ENCODE measurements at regions not wholly inside any gene's neighbourhood (a gene's known extent, or its start where the extent isn't known, plus 50 kb on each side); places are given as distances from the start of the nearest gene placed in this dataset.
"Not testable (repeated sequence)": the region's sequence is repeated elsewhere in the genome, so short reads cannot be mapped to it uniquely, and the experiment has no call there.

DNA sequence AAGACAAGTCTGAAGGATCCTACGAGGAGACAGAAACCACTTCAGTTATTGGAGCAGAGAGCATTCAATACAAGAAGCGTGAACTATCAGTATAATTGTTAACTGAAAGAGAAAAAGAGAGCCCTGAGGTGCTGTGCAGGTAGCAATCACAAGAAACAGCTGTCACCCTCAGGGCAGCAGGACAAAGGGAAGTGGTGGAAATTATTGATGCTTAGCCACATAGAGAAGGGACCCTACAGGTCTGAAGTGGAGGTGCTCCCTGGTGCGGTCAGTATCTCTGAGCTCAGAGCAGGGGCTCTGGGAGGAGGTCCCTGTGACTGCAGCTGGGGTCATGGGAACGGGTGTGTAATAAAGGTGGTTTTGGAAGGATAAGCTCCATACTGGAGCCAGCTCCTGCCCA lies 97.8 kb upstream of the KLF6 start:
- DNase-seq (ENCODE audit: low read depth): no peak

DNA sequence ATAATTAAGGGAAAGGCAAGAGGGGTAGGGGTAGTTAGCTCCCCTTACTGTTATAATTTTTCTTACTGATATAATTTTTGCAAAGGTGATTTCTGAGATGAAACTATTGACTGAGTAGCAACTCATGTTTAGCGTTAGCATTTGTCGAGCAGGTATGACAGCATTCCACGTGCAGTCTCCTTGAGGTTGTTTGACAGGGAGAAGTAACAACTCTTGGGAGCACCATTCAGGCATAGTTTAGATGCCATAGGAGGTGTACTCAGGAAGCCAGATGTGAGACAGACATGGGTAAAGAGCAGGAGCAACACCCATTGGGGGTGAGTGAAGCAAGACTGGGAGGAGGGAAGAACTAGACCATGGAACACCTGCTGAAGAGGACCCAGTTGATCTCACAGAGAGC lies 96.6 kb upstream of the KLF6 start:
- no peak for DNase-seq (ENCODE audit: low read depth)

DNA sequence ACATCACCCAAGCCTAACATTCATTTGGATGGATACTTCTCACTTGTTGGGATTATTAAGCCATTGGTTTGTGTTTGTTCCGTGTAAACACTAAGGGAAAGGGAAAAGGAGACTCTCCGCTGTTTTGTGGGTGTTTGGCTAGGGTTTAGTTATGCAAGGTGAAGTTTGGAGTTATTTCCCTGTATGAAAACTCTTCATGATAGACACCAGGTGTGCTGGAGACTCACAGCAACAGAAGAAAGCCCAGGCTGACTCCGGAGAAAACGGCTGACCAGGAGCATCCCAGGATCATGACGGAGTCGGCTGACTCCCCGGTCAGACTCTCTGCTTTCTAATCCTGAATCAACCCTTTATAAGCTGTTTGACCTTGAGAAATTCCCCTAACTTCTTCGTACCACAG lies 94.1 kb upstream of the KLF6 start:
- no peak for DNase-seq (ENCODE audit: low read depth)

DNA sequence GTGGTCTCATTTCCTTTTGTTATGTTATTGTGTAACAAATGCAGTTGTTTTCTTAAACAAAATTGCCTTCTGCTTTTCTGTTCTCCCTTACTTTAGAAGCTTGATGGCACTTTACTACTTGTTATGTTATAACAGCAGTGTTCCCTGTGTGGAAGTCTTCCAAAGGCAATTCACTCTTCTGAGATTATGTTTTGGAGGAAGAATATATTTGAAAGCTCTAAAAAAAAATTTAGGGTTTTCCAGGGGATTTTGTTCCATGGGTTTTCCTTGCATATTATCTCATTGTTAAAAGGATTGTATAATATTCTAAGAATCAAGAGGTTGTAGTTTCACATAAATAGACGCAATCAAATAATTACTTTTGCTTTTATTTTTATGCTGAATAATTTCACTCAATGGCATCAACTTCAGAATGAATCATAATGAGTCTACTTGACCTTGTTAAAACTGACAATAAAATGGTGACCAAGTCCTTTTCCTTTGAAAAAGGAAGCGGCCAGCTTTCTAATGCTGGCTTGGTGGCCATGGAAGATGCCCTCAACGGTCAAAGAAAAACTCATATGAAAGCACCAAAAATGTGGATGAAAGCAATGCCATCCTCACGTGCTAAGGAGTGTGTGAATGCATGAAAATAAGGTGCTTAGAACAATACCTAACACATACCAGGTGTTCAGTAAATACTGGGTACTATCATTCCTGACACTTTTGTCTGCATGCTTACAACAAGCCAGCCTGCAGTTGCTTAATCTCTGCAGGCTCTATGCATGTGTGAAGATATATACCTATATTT lies 92.4 kb upstream of the KLF6 start:
- DNase-seq (ENCODE audit: low read depth): peak; percentile 55

DNA sequence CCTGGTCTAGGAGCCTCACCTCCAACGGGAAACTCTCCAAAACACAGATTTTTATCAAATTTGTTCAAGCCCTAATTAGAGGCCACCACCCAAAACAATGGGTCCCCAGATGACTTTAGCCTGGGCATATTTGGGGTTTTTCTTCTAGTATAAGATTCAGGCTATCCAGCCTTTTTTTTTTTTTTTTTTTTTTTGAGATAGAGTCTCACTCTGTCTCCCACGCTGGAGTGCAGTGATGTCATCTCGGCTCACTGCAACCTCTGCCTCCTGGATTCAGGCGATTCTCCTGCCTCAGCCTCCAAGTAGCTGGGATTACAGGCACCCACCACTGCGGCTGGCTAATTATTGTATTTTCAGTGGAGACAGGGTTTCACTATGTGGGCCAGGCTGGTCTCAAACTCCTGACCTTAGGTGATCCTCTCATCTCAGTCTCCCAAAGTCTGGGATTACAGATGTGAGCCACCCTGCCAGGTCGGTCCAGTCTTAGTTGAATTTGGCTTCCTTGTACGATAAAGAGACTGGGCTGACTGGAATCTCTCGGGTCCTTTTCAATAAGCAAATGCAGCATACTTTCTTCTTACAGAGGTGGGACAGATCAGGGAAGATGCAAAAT lies 91.4 kb upstream of the KLF6 start:
- DNase-seq (ENCODE audit: low read depth): peak; percentile 65

DNA sequence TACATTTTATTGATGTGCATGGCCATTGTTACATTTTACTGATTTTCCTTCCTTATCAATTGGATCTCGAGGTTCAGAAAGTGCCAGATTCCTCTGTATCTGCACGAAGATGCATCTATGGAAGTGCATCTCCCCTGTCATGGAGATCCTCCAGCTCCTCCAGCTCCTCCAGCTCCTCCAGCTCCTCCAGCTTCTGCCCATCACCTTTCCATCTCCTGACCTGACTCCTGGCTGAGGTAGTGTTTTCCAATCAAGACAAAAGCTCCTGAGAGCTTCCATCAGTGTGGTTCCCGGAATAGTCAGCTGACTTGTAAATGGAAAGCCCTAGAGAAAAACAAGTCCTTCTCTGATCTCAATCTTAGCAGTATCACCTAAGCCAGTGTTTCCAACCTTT lies 90.8 kb upstream of the KLF6 start:
- no peak for DNase-seq (ENCODE audit: low read depth)

DNA sequence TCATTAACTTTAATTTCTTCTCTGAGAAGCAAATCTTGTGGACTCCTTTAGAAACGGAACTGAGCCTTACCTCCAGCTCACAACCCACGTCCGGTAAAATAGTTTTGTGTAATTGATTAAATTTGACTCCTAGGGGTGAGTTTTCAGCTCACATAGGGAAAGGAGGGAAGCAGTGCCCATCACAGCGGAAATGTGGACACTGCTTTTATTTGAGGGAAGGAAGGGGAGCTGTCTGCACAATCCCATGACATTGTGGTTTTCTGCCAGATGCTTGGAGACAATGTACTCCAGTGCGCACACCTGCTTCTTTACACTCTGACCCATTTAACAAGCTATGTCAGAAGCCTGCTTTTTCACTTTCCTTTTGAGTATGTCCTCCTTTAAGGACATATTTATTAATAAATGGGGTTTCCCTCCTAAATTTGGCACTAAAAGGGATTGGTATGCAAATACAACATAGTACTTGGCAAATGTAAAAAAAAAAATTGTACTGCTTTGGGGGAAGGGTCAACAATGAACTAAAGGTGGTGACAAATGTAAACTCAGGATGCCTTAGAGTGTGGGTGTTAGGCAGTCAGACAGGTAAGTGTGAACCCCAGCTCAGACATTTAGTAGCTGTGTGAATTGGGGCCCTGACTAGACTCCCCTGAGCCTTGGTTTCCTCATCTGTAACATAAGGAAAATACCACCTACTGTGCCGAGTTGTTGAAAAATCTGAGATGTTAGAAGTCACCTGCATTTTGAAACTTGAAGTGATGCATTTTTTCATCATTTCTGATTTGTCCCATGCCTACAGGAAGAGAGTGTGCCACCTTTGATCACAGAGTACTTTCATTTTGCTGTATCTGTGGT lies 90.2 kb upstream of the KLF6 start:
- no peak for DNase-seq (ENCODE audit: low read depth)

DNA sequence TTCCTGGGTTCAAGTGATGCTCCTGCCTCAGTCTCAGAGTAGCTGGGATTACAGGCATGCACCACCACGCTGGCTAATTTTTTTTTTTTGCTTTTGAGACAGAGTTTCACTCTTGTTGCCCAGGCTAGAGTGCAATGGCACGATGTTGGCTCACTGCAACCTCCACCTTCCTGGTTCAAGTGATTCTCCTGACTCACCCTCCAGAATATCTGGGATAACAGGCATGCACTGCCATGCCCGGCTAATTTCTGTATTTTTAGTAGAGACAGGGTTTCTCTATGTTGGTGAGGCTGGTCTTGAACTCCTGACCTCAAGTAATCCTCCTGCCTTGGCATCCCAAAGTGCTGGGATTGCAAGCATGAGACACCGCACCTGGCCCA lies 89.6 kb upstream of the KLF6 start:
- not testable (repeated sequence) for DNase-seq (ENCODE audit: low read depth)

DNA sequence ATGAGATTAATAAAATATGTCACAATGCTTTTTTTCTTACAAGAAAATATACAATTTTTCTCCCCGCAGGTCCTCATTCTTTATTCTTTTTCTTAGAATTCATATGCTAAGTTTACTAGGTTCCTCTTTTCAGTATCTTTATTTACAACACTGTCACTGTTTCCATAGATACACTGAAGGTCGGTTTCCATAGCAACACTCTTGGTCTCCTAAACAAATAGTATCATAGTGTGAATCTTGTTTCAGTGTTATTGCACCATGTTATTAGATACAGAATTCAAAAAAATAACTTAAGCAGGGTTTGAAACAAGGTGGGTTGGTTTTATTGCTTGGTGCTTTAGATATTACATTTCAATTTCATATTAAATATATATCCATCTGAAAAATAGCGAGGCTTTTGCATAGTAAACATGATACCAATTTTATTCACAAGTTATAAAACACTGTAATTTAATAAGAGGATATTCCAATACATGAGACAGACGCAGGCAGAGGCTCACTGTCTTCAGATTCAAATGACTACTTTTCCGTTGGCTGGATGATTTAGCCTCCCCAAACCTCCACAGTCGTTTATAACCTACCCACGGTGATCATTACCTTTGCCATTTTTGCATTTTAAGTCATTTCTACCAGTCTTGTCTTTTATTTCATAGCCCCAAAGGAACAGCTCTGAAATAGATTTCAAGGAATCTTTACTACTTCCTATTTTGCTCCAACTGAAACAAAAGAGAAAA lies 88.9 kb upstream of the KLF6 start:
- DNase-seq (ENCODE audit: low read depth): peak; percentile 72

DNA sequence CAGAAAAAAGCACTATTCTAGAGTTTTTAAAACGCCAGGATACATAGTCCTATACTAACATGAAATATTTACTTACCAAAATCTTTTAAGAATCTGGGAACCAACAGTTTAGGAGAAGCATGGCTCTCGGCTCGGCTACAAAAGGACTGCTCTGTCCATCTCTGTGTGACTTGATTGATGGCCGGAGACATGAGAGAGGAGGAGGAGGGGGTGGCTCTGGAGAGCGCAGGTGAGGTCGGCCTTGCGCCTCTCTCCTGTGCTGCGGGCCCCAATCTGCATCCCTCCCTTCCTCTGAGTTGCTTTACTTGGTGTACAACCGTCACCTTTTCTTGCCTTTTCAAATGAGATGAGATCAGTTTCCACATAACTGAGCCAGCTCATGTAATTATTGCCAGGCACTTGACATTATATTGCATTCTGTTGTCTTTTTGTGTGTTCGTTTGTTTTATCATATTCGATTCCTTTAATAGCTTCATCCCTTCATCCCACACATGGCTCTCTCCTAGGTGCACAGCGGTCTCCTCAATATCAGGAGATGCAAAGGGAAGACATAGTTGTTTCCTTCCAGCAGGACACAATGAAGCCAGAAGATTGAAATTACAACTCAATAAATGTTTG lies 87.8 kb upstream of the KLF6 start:
- DNase-seq (ENCODE audit: low read depth): no peak

DNA sequence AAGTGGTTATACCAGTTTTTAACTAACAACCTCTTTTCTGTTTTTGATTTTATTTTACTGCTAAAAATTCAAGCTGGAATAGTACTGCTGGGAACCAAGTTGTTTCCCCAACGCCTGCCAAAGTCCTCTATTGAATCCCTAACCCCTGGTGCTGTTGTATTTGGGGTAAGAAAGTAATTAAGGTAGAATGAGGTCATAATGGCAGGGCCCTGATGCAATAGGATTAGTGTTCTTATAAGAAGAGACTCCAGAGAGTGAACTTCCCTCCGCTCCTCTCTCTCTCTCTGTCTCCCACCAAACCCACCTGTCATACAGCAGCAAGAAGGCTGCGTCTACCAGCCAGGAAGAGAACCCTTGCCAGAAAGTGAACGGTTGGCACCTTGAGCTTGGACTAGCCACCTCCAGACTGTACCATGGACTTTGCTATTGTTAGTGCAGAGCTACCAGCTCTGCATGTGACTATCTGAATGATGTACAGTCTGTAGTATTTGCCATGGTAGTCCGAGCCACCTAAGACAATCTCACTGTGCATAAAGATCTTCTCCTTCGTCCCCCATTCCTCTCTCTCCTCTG lies 86.5 kb upstream of the KLF6 start:
- DNase-seq (ENCODE audit: low read depth): no peak

DNA sequence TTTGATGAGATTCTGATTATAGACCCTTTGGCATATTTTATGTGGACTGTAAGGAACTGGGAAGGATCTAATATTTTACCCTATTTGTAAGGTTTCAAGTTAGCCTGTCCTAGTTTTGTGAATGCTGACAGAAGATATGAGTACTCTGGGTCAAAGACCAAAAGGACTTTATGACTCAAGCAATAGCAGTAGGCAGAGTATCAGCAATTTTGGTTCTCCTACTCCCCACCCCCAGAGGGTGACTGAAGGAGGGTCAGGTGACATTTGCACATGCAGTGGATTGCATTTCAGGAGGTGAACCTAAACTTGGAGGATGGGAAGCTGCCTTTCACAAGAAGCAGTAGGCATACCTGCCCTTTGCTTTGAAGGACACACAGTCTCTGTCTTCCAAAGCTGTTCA lies 84.0 kb upstream of the KLF6 start:
- DNase-seq (ENCODE audit: low read depth): no peak

DNA sequence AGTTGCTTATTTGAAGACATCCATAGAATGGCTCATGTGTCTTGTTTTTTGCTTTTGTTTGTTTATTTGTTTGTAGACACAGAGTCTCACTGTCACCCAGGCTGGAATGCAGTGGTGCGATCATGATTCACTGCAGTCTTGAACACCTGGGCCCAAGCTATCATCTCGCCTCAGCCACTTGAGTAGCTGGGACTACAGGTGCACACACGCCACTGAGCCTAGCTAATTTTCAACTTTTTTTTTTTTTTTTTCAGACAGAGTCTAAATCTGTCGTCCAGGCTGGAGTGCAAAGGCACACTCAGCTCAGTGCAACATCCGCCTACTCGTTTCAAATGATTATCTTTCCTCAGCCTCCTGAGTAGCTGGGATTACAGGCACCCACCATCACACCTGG lies 83.3 kb upstream of the KLF6 start:
- DNase-seq (ENCODE audit: low read depth): no peak

DNA sequence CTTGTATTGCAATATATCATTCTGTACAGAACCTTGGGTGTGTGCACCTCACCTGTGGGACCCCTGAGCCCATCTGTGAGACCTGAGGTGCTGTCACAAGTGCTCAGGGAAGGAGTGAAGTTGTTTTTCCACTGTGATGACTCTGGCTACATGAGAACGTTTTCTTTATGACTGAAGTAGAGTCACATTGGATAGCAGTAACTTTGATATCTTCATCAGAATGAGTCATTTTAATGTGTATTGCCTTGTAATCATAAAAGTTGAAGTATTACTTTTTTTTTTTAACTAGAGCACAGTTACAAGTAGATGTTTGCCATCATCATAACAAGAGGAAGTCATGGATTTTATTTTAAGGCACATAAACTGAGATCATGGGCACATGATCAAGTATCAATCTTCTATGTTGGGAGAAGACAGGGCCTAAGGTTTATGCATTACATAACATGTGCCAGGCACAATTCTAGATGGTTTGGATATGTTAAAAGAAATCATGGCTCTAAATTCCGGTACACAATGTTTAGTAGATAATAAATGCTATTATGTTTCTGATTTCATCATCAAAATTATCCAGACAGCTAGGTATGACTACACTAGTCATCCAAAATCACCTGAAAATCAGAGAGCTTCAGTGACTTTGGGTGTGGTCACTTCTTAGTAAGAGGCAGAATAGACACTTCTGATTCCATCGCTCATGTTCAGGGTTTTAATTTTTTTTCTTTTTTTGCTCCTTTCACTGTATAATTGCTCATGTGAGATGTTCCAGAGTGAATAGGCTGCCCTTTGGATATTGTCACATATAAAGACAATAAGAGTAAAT lies 82.7 kb upstream of the KLF6 start:
- no peak for DNase-seq (ENCODE audit: low read depth)

DNA sequence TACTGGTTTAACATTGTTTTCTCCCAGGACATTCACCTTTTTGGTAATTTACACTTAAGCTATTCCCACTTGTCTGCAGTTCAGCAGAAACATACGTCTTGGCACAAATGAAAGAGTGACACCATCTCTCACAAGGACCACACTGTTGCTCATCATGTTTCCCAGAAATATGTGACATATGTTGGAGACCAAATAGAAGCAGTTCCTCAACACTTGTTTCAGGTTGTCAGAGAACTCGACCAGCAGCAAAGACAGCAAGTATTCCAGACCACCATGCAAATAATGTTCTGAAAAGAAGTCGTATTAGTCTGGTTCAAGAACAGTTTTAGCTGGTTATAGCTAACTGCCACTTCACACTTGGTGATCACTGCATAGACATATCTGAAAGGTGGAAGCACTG lies 81.3 kb upstream of the KLF6 start:
- DNase-seq (ENCODE audit: low read depth): no peak

DNA sequence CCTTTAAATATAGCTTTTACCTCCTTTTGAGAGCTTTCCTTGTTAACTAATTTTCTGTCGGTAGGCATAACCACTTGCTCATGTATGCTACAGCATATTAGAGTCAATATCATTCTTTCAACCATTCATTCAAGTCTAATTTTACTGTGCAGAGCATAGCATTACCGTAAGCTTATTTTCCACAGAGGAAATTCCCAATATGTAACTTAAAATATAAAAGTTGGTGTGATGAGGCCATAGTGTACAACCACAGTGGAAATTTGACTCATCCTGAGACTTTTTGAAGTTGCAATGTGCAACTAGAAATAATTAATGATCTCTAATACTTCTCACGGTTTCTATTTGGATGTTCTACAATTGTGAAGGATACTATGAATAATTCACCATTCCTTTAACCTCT lies 80.6 kb upstream of the KLF6 start:
- DNase-seq (ENCODE audit: low read depth): no peak

DNA sequence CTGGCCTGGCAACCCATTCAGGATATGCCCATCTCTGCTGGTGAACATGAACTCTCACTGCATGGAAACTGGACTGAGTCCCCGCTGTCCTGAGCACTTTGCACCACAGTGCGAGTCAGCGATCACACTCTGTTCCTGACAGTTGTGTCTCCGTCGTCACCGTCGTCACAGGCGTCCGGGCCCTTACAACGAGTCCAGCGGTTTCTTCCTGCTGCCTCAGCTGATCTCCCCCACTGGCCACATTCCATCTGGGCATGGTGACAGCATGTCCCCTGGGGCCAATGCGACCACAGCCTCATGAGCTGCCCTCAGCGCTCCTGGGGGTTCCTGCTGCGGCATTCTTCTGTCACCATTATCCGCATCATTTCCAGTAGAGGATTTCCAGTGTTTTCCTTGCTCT lies 76.8 kb upstream of the KLF6 start:
- DNase-seq (ENCODE audit: low read depth): no peak

DNA sequence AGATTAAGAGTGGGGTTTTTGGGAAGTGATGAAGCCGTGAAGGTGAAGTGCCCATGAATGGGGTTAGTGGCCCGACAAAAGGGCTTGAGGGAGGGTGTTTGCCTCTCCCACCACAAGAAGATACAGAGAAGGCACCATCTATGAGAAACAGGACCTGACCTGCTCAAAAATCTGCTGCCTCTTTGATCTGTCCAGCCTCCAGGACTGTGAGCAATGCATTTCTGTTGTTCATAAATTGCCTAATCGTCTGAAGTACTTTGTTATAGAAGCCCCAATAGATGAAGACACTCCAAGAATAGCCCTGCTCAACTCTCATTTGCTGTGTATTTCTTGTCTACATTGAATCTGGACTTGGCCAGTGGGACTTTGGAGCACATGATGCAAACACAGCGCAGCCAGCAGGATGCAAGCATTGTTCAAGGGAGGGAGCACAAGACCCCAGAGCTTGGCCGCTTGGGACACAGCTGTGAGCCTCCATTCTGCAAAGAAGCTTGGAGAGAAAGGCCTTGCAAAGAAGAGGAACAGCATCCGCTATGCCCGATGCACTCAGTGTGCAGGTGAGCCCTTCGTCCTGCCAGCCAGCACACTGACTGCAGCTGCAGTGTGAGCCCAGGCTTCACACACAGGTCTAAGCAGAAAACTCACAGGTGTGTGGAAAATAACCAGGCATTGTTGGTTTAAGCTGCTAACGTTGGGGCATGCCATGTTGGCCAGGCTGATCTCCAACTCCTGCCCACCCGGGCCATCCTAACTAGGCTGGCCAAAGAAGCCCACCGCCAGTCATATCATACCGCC lies 73.2 kb upstream of the KLF6 start:
- DNase-seq (ENCODE audit: low read depth): no peak

DNA sequence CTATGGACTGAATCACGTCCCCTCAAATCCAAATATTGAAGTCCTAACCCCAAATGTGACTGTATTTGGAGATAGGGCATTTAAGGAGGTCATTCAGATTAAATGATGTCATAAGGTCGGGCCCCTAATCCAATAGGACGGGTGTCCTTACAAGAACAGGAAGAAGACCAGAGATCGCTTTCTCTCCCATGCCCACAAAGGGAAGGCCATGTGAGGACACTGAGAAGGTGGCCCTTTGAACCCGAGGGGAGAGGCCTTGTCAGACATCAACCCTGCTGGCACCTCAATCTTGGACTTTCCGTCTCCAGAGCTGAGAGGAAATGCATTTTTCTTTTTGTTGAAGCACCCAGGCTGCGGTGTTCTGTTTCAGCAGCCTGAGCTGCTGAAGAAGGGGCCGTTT lies 72.3 kb upstream of the KLF6 start:
- DNase-seq (ENCODE audit: low read depth): no peak

DNA sequence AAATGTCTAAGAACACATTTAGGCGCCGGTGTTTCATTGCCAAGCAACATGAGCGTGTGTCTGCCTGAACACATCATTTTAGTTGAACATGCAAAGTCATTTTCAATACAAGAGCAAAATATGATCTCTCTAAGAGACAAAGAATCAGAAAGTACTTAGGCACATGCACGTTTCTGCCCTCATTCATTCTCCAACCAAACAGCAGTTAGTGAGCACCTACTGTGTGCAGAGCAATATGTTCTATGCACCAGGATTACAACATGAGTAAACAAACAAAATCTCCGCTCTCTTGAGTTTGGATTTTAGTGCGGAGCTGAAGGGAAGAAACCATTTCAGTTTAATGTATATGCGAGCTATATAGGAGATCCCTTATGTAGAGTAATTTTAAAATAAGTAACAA lies 71.6 kb upstream of the KLF6 start:
- DNase-seq (ENCODE audit: low read depth): no peak
